Bronchial epithelial cell (primary cell): ENCODE measurements at regions not wholly inside any gene's neighbourhood (a gene's known extent, or its start where the extent isn't known, plus 50 kb on each side); places are given as distances from the start of the nearest gene placed in this dataset.

ENCODE experiments used
- DNase-seq: peaks from one replicate; pipeline ENCODE4 v3.0.0-alpha.2; 2010; ENCODE audit warnings: low read depth
- FAIRE-seq: peaks from 2 replicates; lab custom pipeline; 2011; peaks lifted over from hg19 to GRCh38; lab: Jason Lieb, UNC
- H3K27me3 ChIP-seq: 2 replicates; pipeline ENCODE4 v1.5.1; 2011; ENCODE audit warnings: low read length; ENCODE audit not compliant: control insufficient read depth, insufficient read depth
- H3K36me3 ChIP-seq: 2 replicates; pipeline ENCODE4 v1.5.1; 2011; ENCODE audit warnings: low read length; ENCODE audit not compliant: control insufficient read depth, insufficient read depth
- H3K4me3 ChIP-seq: 2 replicates; pipeline ENCODE4 v1.5.1; 2011; ENCODE audit warnings: mild to moderate bottlenecking, low read depth, low read length, control low read depth
- CTCF ChIP-seq: IDR thresholded peaks from 2 replicates; pipeline ENCODE4 v1.5.1; 2011; ENCODE audit warnings: mild to moderate bottlenecking, moderate library complexity, low read length, control low read depth, inconsistent platforms; ENCODE audit not compliant: insufficient read depth, severe bottlenecking

- Histone ChIP-seq H3K4me3 (no peak overlapping the region), H3K27me3 (no peaks in the 10 kb centered on the region), H3K36me3 (no peaks in the 10 kb centered on the region)
- TF ChIP-seq CTCF: no peak
- DNase-seq: no peak
- FAIRE-seq: no peak
Observed at GRCh38 chr1:57479471-57479870, 55.6 kb upstream of the DAB1 start.

- TF ChIP-seq CTCF: no peak
- Histone ChIP-seq H3K4me3 (no peak overlapping the region), H3K27me3 (no peaks in the 10 kb centered on the region), H3K36me3 (no peaks in the 10 kb centered on the region)
- DNase-seq (no peak), FAIRE-seq (no peak)
Observed at GRCh38 chr1:57475366-57475765, 51.5 kb upstream of the DAB1 start.

DNA sequence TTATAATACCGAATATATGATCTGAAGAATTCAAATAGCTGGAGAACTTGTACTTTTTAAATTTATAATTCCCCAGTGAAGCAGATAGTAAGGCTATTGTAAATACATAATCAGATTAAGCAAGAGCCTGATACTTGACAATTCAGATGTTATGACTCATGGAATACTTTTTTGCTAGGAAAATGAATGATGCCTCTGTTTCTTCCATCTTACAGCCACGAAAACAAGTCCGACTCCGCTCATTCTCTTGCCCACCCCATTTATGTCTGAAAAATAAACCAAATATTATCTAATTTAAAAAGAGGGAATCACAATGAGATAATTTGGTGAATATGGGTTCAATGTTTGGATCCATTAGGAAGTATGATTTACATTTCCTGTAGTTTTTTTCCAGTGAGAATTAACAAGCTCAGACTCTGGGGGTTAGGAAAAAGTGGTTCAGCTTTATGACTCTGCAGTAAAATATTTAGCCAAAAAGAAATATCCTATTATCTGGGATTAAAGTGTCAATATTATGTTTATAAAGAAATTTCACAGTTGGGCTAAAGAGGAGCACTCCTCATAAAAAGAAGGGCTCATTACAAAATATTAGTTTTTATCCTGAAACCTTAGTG is 50.4 kb upstream of the DAB1 start:
- no peaks in the 10 kb centered on the region for H3K27me3 ChIP-seq
- peak; percentile 25 for DNase-seq

More for the DNA sequence above, 50.4 kb upstream of the DAB1 start:
- no peak for TF ChIP-seq CTCF
- no peak overlapping the region for H3K4me3 ChIP-seq
- FAIRE-seq: no peak
- no peaks in the 10 kb centered on the region for H3K36me3 ChIP-seq
